T-cell (primary cell): ENCODE measurements at regions not wholly inside any gene's neighbourhood (a gene's known extent, or its start where the extent isn't known, plus 50 kb on each side); places are given as distances from the start of the nearest gene placed in this dataset.

ENCODE experiments used
- ATAC-seq, 4 experiments: fragments of 200-7000 bp in 3 of 4; fragments of 150-1000 bp in 1 of 4; cut with Tn5 transposase; replicated peaks in 1 of 4; 1 replicate in 3 of 4; 2 replicates in 1 of 4; pipeline ENCODE4 v1.10.0; 2021; ENCODE audit warnings: moderate library complexity in 3 of 4, mild to moderate bottlenecking in 2 of 4, moderate number of reproducible peaks in 1 of 4
- CTCF ChIA-PET, 2 donors: fragments of 300-600 bp; sonication (Branson Sonifier 250); formaldehyde crosslinking; loops; one replicate each; lab custom pipeline; 2022; ENCODE audit warnings: antibody characterized with exemption in 2 of 2; lab: Charles Lee
- POLR2A ChIA-PET, 2 donors: fragments of 300-600 bp; sonication (Branson Sonifier 250); formaldehyde crosslinking; loops; one replicate each; lab custom pipeline; 2022; ENCODE audit warnings: antibody characterized with exemption in 2 of 2; lab: Charles Lee
- DNase-seq, 35 experiments: peaks; one replicate each; pipeline versions ENCODE4 v3.0.0 to v3.0.0-alpha.2; 2013 to 2023
- H3K27ac ChIP-seq: one replicate; pipeline ENCODE4 v1.5.1; 2013; ENCODE audit warnings: low read length
- H3K27me3 ChIP-seq, 2 experiments: replicated peaks in 1 of 2; 1 replicate in 1 of 2; 2 replicates in 1 of 2; pipeline versions ENCODE4 v1.6.1 to v1.7.0; 2013; ENCODE audit warnings: low read length in 1 of 2, mixed read lengths in 1 of 2; ENCODE audit not compliant: control insufficient read depth in 2 of 2, insufficient read depth in 2 of 2; ENCODE audit errors: extremely low read depth in 1 of 2
- H3K36me3 ChIP-seq, 2 donors: 1 replicate in 1 of 2; 2 replicates in 1 of 2; pipeline versions ENCODE4 v1.6.1 to v1.7.0; 2013; ENCODE audit warnings: low read length in 1 of 2; ENCODE audit not compliant: control insufficient read depth in 2 of 2, insufficient read depth in 1 of 2; ENCODE audit errors: extremely low read depth in 1 of 2
- H3K4me1 ChIP-seq, 2 experiments: 1 replicate in 1 of 2; 2 replicates in 1 of 2; pipeline versions ENCODE4 v1.6.1 to v1.7.0; 2013; ENCODE audit warnings: low read length in 2 of 2, mixed read lengths in 1 of 2; ENCODE audit not compliant: insufficient read depth in 2 of 2, control insufficient read depth in 1 of 2; ENCODE audit errors: extremely low read depth in 1 of 2
- H3K4me3 ChIP-seq, 2 donors: 1 replicate in 1 of 2; 2 replicates in 1 of 2; pipeline versions ENCODE4 v1.5.1 to v1.7.0; 2013; ENCODE audit warnings: mild to moderate bottlenecking in 2 of 2, low read length in 1 of 2, moderate library complexity in 1 of 2; ENCODE audit not compliant: control insufficient read depth in 1 of 2; ENCODE audit errors: extremely low read depth in 1 of 2
- H3K9me3 ChIP-seq: 2 replicates; pipeline ENCODE4 v1.7.0; 2013
- H3K27ac Mint-ChIP-seq, 2 donors: one replicate each; pipeline ENCODE4 v1.8.0; 2020 to 2021; ENCODE audit warnings: mild to moderate bottlenecking in 2 of 2, mixed read lengths in 2 of 2
- H3K27me3 Mint-ChIP-seq, 2 donors: one replicate each; pipeline ENCODE4 v1.8.0; 2021 to 2022; ENCODE audit warnings: mixed read lengths in 2 of 2
- H3K36me3 Mint-ChIP-seq: one replicate; pipeline ENCODE4 v1.8.0; 2021; ENCODE audit warnings: mixed read lengths
- H3K4me1 Mint-ChIP-seq, 3 donors: one replicate each; pipeline ENCODE4 v1.8.0; 2020 to 2022; ENCODE audit warnings: mixed read lengths in 3 of 3, mild to moderate bottlenecking in 1 of 3
- H3K4me3 Mint-ChIP-seq, 3 donors: one replicate each; pipeline ENCODE4 v1.8.0; 2020 to 2022; ENCODE audit warnings: mild to moderate bottlenecking in 3 of 3, mixed read lengths in 3 of 3, moderate library complexity in 3 of 3
- H3K9me3 Mint-ChIP-seq, 3 donors: one replicate each; pipeline ENCODE4 v1.8.0; 2020 to 2022; ENCODE audit warnings: mixed read lengths in 3 of 3
- WGBS: methylation state at CpG from one replicate; pipeline ENCODE4 v1.1.5; 2013; ENCODE audit warnings: missing lambda C conversion rate; ENCODE audit not compliant: insufficient coverage; 5-methylcytosine and 5-hydroxymethylcytosine counted together

DNA sequence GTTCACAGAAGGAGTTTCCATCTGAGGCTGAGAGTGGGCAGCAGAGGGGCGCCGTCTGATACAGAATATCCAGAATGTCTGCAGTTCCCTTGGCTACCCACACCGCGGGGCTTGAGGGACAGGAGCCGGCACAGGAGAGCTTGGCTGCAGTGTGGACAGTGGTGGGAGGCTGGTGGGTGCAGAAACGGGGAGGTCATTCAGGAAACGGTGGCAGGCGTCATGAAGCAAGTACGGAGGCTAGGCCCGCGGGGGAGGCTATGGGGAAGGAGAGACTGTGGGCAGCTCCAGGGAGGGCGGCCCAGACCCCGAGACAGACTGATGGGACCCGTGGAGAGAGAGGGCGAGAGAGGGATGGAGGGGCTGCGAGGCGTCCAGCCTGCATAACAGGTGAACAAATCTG is 55.2 kb upstream of the UQCRFS1 start:
- peaks cover 23 to 52% of the 10 kb centered on the region in 2 donors for H3K27me3 Mint-ChIP-seq
- no peaks in the 10 kb centered on the region for H3K9me3 Mint-ChIP-seq
- ChIA-PET CTCF (no interaction called here), POLR2A (no interaction called here)
- no peak for DNase-seq
- H3K4me1 Mint-ChIP-seq: peaks cover 0 to 7% (median 3%) of the 10 kb centered on the region in 3 donors
- no peaks in the 10 kb centered on the region for H3K36me3 Mint-ChIP-seq
- H3K9me3 ChIP-seq: no peaks in the 10 kb centered on the region
- no peak for ATAC-seq
- peaks cover 0 to 8% of the 10 kb centered on the region in 2 experiments for H3K4me1 ChIP-seq
- H3K4me3 ChIP-seq: no peak overlapping the region
- H3K27ac ChIP-seq: no peak overlapping the region
- no peaks in the 10 kb centered on the region for H3K36me3 ChIP-seq
- 73% methylated on average over 14 of the region's 17 CpGs for WGBS
- H3K27me3 ChIP-seq: peaks cover 0 to 28% of the 10 kb centered on the region in 2 experiments
- H3K4me3 Mint-ChIP-seq: no peak overlapping the region
- no peak overlapping the region for H3K27ac Mint-ChIP-seq

- CTCF ChIA-PET: interaction anchor here in 1 of 2 donors (0.7 kb wide), 1 partner anchor 1157 kb away, joined by 6 read pairs; no protein-coding TSS in a partner anchor
- POLR2A ChIA-PET: no interaction called here
- no peaks in the 10 kb centered on the region for H3K9me3 Mint-ChIP-seq
- Histone ChIP-seq H3K36me3 (no peaks in the 10 kb centered on the region), H3K27me3 (peaks cover 0 to 25% of the 10 kb centered on the region in 2 experiments), H3K27ac (no peak overlapping the region), H3K9me3 (no peaks in the 10 kb centered on the region), H3K4me3 (no peak overlapping the region), H3K4me1 (peaks cover 0 to 1% of the 10 kb centered on the region in 2 experiments)
- ATAC-seq (no peak), DNase-seq (no peak)
- H3K4me3 Mint-ChIP-seq: no peak overlapping the region
- H3K4me1 Mint-ChIP-seq: peaks cover 0 to 3% (median 0%) of the 10 kb centered on the region in 3 donors
- WGBS: 62% methylated on average over 24 of the region's 25 CpGs
- H3K36me3 Mint-ChIP-seq: no peaks in the 10 kb centered on the region
- peaks cover 17 to 46% of the 10 kb centered on the region in 2 donors for H3K27me3 Mint-ChIP-seq
- no peak overlapping the region for H3K27ac Mint-ChIP-seq
Observed at GRCh38 chr19:29268721-29269393, 55.9 kb upstream of the UQCRFS1 start.

DNA sequence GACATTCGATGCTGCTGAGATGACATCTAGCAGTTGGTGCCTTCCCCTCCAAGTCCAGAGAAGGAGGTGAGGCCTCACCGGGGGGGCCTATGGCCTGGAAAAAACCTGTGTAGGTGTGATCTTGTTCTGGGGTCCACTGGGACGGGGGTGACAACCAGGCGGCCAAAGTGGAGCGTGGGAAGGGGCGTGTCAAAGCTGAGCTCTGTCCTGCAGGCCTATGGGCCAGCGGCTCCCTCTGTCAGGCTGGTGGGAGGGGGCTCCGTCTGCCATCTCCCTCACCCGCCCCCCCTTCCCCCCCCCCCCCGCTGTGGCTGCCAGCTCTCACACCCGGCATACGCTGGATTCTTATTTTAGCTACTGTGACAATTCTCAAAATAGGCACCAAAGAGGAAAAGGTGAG is 56.7 kb upstream of the UQCRFS1 start:
- ATAC-seq: no peak
- Histone ChIP-seq H3K9me3 (no peaks in the 10 kb centered on the region), H3K4me1 (no peaks in the 10 kb centered on the region), H3K27me3 (peaks cover 0 to 25% of the 10 kb centered on the region in 2 experiments), H3K4me3 (no peak overlapping the region), H3K36me3 (no peaks in the 10 kb centered on the region), H3K27ac (no peak overlapping the region)
- 81% methylated on average over 3 of the region's 12 CpGs for WGBS
- Mint-ChIP-seq H3K36me3 (no peaks in the 10 kb centered on the region), H3K4me1 (peaks cover 0 to 3% (median 0%) of the 10 kb centered on the region in 3 donors), H3K9me3 (no peaks in the 10 kb centered on the region), H3K27ac (no peak overlapping the region), H3K27me3 (peaks cover 17 to 44% of the 10 kb centered on the region in 2 donors), H3K4me3 (no peak overlapping the region)
- CTCF ChIA-PET: no interaction called here
- POLR2A ChIA-PET: no interaction called here
- no peak for DNase-seq

GRCh38 chr19:29271341-29271740 is 58.4 kb upstream of the UQCRFS1 start:
- no peak for ATAC-seq
- H3K4me3 Mint-ChIP-seq: no peak overlapping the region
- no peaks in the 10 kb centered on the region for H3K36me3 Mint-ChIP-seq
- ChIA-PET POLR2A (interaction anchor here in 1 of 2 donors (0.6 kb wide), 1 partner anchor 11 kb away, joined by 3 read pairs; no protein-coding TSS in a partner anchor), CTCF (no interaction called here)
- H3K4me1 Mint-ChIP-seq: peaks cover 0 to 3% (median under 1%) of the 10 kb centered on the region in 3 donors
- Histone ChIP-seq H3K36me3 (no peaks in the 10 kb centered on the region), H3K27ac (no peak overlapping the region), H3K27me3 (peaks cover 0 to 21% of the 10 kb centered on the region in 2 experiments), H3K4me1 (no peaks in the 10 kb centered on the region), H3K9me3 (no peaks in the 10 kb centered on the region), H3K4me3 (no peak overlapping the region)
- no peaks in the 10 kb centered on the region for H3K9me3 Mint-ChIP-seq
- no peak for DNase-seq
- peaks cover 13 to 33% of the 10 kb centered on the region in 2 donors for H3K27me3 Mint-ChIP-seq
- no peak overlapping the region for H3K27ac Mint-ChIP-seq
- WGBS: 85% methylated on average over 2 of the region's 3 CpGs

- CTCF ChIA-PET: interaction anchor here (0.8 to 1.6 kb wide), 2 partner anchors 8 kb away, joined by 3 to 4 read pairs; no protein-coding TSS in a partner anchor
- 94% methylated on average over 4 of the region's 4 CpGs for WGBS
- peaks cover 13 to 30% of the 10 kb centered on the region in 2 donors for H3K27me3 Mint-ChIP-seq
Observed at GRCh38 chr19:29271911-29272310, 59.0 kb upstream of the UQCRFS1 start.

GRCh38 chr19:29273000-29273640 is 60.2 kb upstream of the UQCRFS1 start:
- ChIA-PET CTCF (interaction anchor here (0.8 to 1.6 kb wide), 2 partner anchors 9 kb away, joined by 3 to 4 read pairs; no protein-coding TSS in a partner anchor), POLR2A (no interaction called here)
- Mint-ChIP-seq H3K9me3 (no peaks in the 10 kb centered on the region), H3K36me3 (no peaks in the 10 kb centered on the region), H3K4me3 (no peak overlapping the region), H3K27me3 (peaks cover 4 to 23% of the 10 kb centered on the region in 2 donors), H3K27ac (no peak overlapping the region), H3K4me1 (peaks cover 11 to 17% (median 14%) of the 10 kb centered on the region in 3 donors)
- no peaks in the 10 kb centered on the region for H3K36me3 ChIP-seq
- peaks cover 0 to 6% of the 10 kb centered on the region in 2 experiments for H3K4me1 ChIP-seq
- ATAC-seq: no peak
- H3K4me3 ChIP-seq: no peak overlapping the region
- no peak for DNase-seq
- no peaks in the 10 kb centered on the region for H3K9me3 ChIP-seq
- H3K27ac ChIP-seq: no peak overlapping the region
- 86% methylated on average over 4 of the region's 8 CpGs for WGBS
- peaks cover 0 to 15% of the 10 kb centered on the region in 2 experiments for H3K27me3 ChIP-seq

More at GRCh38 chr19:29271911-29272310, 59.0 kb upstream of the UQCRFS1 start:
- H3K27me3 ChIP-seq: peaks cover 0 to 18% of the 10 kb centered on the region in 2 experiments
- no peaks in the 10 kb centered on the region for H3K9me3 ChIP-seq
- DNase-seq (no peak), ATAC-seq (no peak)
- Mint-ChIP-seq H3K4me1 (peaks cover 2 to 6% (median 5%) of the 10 kb centered on the region in 3 donors), H3K27ac (no peak overlapping the region), H3K9me3 (no peaks in the 10 kb centered on the region), H3K36me3 (no peaks in the 10 kb centered on the region), H3K4me3 (no peak overlapping the region)
- H3K27ac ChIP-seq: no peak overlapping the region
- POLR2A ChIA-PET: interaction anchor here in 1 of 2 donors (0.6 kb wide), 1 partner anchor 11 kb away, joined by 3 read pairs; no protein-coding TSS in a partner anchor
- peaks cover 0 to 2% of the 10 kb centered on the region in 2 experiments for H3K4me1 ChIP-seq
- no peaks in the 10 kb centered on the region for H3K36me3 ChIP-seq
- H3K4me3 ChIP-seq: no peak overlapping the region
